T-helper 1 cell treated with Interleukin-12 subunit alpha and Interleukin-12 subunit beta and Interleukin-4 antibody, amounts not matched to agents 30 μg/mL and 1 μg/mL, for 36 hours (primary cell): ENCODE measurements at regions not wholly inside any gene's neighbourhood (a gene's known extent, or its start where the extent isn't known, plus 50 kb on each side); places are given as distances from the start of the nearest gene placed in this dataset.

Experiments used
- H3K27ac Mint-ChIP-seq: one replicate; pipeline ENCODE4 v1.8.0; 2021; ENCODE audit warnings: mild to moderate bottlenecking, mixed read lengths
- H3K27me3 Mint-ChIP-seq: one replicate; pipeline ENCODE4 v1.8.0; 2021; ENCODE audit warnings: low read depth, mixed read lengths
- H3K36me3 Mint-ChIP-seq: one replicate; pipeline ENCODE4 v1.8.0; 2021; ENCODE audit warnings: low read depth, mixed read lengths
- H3K4me1 Mint-ChIP-seq: one replicate; pipeline ENCODE4 v1.8.0; 2021; ENCODE audit warnings: low read depth, mixed read lengths
- H3K4me3 Mint-ChIP-seq: one replicate; pipeline ENCODE4 v1.8.0; 2021; ENCODE audit warnings: mild to moderate bottlenecking, moderate library complexity, mixed read lengths
- H3K9me3 Mint-ChIP-seq: one replicate; pipeline ENCODE4 v1.8.0; 2021; ENCODE audit warnings: mixed read lengths

DNA sequence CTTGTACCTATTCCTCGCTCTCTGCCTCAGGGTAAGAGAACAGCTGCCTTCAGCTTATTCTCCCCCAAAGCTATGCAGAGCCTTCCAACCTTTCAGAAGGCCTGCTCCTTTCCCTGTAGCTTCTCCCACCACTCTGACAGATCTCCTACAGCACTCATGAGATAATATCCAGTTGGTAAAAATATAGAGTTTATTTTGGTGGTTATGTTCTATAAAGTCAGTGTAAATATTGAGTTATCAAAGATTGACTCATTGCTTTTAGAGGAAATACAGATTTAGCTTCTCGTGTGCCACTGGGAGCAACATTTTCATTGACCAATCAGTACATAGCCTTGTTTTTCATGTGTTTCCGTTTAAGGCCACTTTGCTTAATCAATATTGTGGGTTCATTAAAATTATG lies 216.2 kb upstream of the TECRL start:
- Mint-ChIP-seq H3K4me3 (no peak overlapping the region), H3K36me3 (no peaks in the 10 kb centered on the region), H3K9me3 (no peaks in the 10 kb centered on the region), H3K27ac (no peak overlapping the region), H3K4me1 (no peaks in the 10 kb centered on the region), H3K27me3 (no peaks in the 10 kb centered on the region)

DNA sequence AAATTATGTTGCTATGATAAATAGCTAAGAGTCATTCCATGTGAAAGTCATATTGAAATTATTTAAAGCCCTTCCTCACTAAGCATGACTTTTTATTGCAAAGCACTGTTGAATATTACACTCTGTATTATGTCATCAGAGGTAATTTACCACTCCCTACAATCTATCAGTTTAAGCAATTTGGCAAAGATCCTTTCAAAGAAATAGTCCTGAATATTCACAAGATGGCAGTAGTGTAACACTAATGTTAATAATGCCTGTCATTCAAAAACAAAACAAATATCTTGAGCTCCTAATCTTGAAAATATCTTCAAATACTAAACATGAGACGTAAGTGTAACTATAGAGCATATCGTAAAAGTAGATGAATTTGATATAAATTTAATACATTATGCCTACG lies 208.6 kb upstream of the TECRL start:
- Mint-ChIP-seq H3K27me3 (no peaks in the 10 kb centered on the region), H3K9me3 (no peaks in the 10 kb centered on the region), H3K4me3 (no peak overlapping the region), H3K27ac (no peak overlapping the region), H3K4me1 (no peaks in the 10 kb centered on the region), H3K36me3 (no peaks in the 10 kb centered on the region)

- Mint-ChIP-seq H3K9me3 (no peaks in the 10 kb centered on the region), H3K36me3 (no peaks in the 10 kb centered on the region), H3K27ac (no peak overlapping the region), H3K27me3 (no peaks in the 10 kb centered on the region), H3K4me1 (no peaks in the 10 kb centered on the region), H3K4me3 (no peak overlapping the region)
Measured at GRCh38 chr4:64614276-64614675, 205.0 kb upstream of the TECRL start.

DNA sequence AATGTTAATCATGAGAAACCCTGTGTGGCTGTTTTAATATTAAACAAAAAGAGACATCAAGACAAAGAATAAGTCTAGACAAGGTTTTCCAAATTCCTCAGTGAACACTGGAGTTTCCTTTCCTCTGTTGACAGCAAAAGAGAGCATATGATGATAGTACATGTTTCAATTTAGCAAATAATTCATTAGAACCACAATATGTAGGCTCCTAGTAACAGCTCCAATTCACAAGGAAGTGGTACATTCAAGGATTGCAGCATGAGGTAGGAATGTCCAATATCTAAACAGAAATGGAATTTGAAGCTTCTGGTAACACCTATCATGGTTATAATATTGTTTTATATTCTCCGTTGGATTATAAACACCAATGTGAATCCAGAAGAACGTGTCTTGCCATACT lies 203.8 kb upstream of the TECRL start:
- no peaks in the 10 kb centered on the region for H3K4me1 Mint-ChIP-seq
- no peaks in the 10 kb centered on the region for H3K9me3 Mint-ChIP-seq
- H3K4me3 Mint-ChIP-seq, result no peak overlapping the region
- no peaks in the 10 kb centered on the region for H3K36me3 Mint-ChIP-seq
- H3K27ac Mint-ChIP-seq, result no peak overlapping the region
- H3K27me3 Mint-ChIP-seq, result no peaks in the 10 kb centered on the region

GRCh38 chr4:64598066-64598465 lies 188.8 kb upstream of the TECRL start:
- no peak overlapping the region for H3K27ac Mint-ChIP-seq
- no peaks in the 10 kb centered on the region for H3K4me1 Mint-ChIP-seq
- no peak overlapping the region for H3K4me3 Mint-ChIP-seq
- no peaks in the 10 kb centered on the region for H3K27me3 Mint-ChIP-seq
- H3K9me3 Mint-ChIP-seq, result no peaks in the 10 kb centered on the region
- H3K36me3 Mint-ChIP-seq, result no peaks in the 10 kb centered on the region

DNA sequence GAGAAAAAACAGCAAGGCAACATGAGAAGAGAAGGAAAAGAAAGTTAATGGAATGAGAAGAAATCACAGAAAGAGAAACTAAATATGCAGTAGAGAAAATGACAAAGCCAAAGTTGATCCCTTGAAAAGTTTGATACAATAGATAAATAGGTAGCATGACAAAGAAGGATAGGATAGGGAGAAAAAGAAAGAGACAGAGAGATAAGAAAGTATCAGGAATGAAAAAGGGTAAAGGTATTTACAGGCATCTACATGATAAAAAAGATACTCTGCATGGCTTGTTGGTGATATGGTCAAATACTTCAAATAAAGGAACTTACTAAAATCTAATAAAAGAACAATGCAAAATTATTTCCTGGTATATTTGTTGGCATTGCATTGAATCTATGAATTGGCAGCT lies 185.5 kb upstream of the TECRL start:
- H3K36me3 Mint-ChIP-seq, result no peaks in the 10 kb centered on the region
- H3K9me3 Mint-ChIP-seq, result no peaks in the 10 kb centered on the region
- H3K4me3 Mint-ChIP-seq, result no peak overlapping the region
- no peaks in the 10 kb centered on the region for H3K27me3 Mint-ChIP-seq
- H3K4me1 Mint-ChIP-seq, result no peaks in the 10 kb centered on the region
- no peak overlapping the region for H3K27ac Mint-ChIP-seq

- Mint-ChIP-seq H3K27ac (no peak overlapping the region), H3K4me1 (no peaks in the 10 kb centered on the region), H3K9me3 (no peaks in the 10 kb centered on the region), H3K27me3 (no peaks in the 10 kb centered on the region), H3K36me3 (no peaks in the 10 kb centered on the region), H3K4me3 (no peak overlapping the region)
Measured at GRCh38 chr4:64588507-64588906, 179.3 kb upstream of the TECRL start.

- H3K9me3 Mint-ChIP-seq, result no peaks in the 10 kb centered on the region
- H3K27me3 Mint-ChIP-seq, result no peaks in the 10 kb centered on the region
- no peaks in the 10 kb centered on the region for H3K36me3 Mint-ChIP-seq
- no peak overlapping the region for H3K4me3 Mint-ChIP-seq
- no peaks in the 10 kb centered on the region for H3K4me1 Mint-ChIP-seq
- H3K27ac Mint-ChIP-seq, result no peak overlapping the region
Measured at GRCh38 chr4:64584981-64585557, 175.8 kb upstream of the TECRL start.

- H3K27me3 Mint-ChIP-seq, result no peaks in the 10 kb centered on the region
- H3K4me3 Mint-ChIP-seq, result no peak overlapping the region
- no peaks in the 10 kb centered on the region for H3K4me1 Mint-ChIP-seq
- H3K36me3 Mint-ChIP-seq, result no peaks in the 10 kb centered on the region
- no peaks in the 10 kb centered on the region for H3K9me3 Mint-ChIP-seq
- H3K27ac Mint-ChIP-seq, result no peak overlapping the region
Measured at GRCh38 chr4:64584125-64584524, 174.9 kb upstream of the TECRL start.

DNA sequence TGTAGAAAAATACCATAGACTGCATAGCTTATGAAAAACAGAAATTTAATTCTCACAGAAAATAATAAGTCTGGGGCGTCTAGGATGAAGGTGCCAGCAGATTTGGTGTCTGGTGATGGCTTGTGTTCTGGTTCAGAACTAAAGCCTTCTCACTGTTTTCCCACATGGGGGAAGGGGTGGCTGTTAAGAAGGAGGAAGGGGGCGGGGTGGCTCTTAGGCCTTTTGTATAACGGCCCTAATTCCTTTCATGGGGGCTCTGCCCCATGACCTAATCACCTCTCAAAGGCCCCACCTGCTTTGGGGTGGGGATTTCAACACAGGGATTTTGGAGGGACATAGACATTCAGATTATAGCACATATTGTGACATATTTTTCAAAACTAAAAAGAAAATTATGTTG lies 173.2 kb upstream of the TECRL start:
- Mint-ChIP-seq H3K27ac (no peak overlapping the region), H3K4me1 (no peaks in the 10 kb centered on the region), H3K4me3 (no peak overlapping the region)

DNA sequence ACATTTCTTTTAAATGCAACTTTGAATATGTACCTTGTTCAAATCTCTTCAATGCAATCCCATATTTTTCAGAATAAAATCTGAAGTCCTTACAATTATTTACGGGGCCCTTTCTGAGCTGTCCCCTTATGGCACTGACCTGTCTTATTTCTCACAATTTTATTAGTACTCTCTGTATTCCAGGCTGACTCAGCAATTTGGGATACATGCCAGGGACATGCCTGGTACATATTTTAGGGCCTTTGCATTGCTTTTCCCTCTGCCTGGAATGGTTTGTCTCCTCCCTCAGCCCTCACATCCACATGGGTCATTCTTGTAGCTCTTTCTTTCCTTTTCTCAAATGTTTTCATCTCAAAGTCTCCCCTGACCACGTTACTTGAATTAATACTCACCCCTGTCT lies 172.2 kb upstream of the TECRL start:
- H3K4me1 Mint-ChIP-seq, result no peaks in the 10 kb centered on the region
- H3K9me3 Mint-ChIP-seq, result no peaks in the 10 kb centered on the region
- H3K27me3 Mint-ChIP-seq, result no peaks in the 10 kb centered on the region
- H3K36me3 Mint-ChIP-seq, result no peaks in the 10 kb centered on the region
- no peak overlapping the region for H3K27ac Mint-ChIP-seq
- no peak overlapping the region for H3K4me3 Mint-ChIP-seq

More for the DNA sequence above, 173.2 kb upstream of the TECRL start:
- Mint-ChIP-seq H3K27me3 (no peaks in the 10 kb centered on the region), H3K9me3 (no peaks in the 10 kb centered on the region), H3K36me3 (no peaks in the 10 kb centered on the region)

- Mint-ChIP-seq H3K27me3 (no peaks in the 10 kb centered on the region), H3K36me3 (no peaks in the 10 kb centered on the region), H3K9me3 (no peaks in the 10 kb centered on the region), H3K4me1 (no peaks in the 10 kb centered on the region), H3K4me3 (no peak overlapping the region), H3K27ac (no peak overlapping the region)
Measured at GRCh38 chr4:64564126-64564525, 154.9 kb upstream of the TECRL start.

DNA sequence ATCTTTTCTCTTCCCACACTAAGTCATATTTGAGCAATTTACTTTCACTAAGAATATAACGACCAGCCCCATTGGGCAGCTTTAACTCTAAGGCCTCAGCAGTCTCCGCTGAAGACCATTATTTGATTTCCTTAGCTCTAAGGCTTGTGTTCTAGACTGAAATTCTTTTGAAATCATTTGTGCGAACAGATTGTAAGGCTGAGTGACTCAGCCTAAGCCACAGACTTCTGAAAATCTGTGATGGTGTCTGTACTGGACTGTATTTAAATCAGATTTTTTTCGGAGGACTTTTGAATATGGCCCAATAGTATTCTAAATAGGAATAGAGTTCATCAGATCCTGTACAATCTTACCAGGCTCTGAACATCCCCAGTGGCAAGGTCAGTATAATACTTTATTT lies 150.3 kb upstream of the TECRL start:
- H3K27me3 Mint-ChIP-seq, result no peaks in the 10 kb centered on the region
- H3K27ac Mint-ChIP-seq, result no peak overlapping the region
- no peak overlapping the region for H3K4me3 Mint-ChIP-seq
- H3K4me1 Mint-ChIP-seq, result no peaks in the 10 kb centered on the region
- H3K9me3 Mint-ChIP-seq, result no peaks in the 10 kb centered on the region
- no peaks in the 10 kb centered on the region for H3K36me3 Mint-ChIP-seq

GRCh38 chr4:64551125-64551524 lies 141.9 kb upstream of the TECRL start:
- no peaks in the 10 kb centered on the region for H3K36me3 Mint-ChIP-seq

DNA sequence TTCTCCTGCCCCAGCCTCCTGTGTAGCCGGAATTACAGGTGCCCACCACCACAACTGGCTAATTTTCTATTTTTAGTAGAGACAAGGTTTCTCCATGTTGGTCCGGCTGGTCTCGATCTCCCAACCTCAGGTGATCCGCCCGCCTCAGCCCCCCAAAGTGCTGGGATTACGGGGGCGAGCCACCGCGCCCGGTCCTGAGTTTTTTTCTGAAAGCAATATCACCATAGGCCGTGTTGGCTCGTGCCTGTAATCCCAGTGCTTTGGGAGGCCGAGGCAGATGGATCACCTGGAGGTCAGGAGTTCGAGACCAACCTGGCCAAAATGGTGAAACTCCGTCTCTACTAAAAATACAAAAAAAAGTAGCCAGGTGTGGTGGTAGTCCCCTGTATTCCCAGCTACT lies 136.3 kb upstream of the TECRL start:
- Mint-ChIP-seq H3K36me3 (no peaks in the 10 kb centered on the region), H3K9me3 (no peaks in the 10 kb centered on the region), H3K27ac (no peak overlapping the region), H3K27me3 (no peaks in the 10 kb centered on the region), H3K4me1 (no peaks in the 10 kb centered on the region), H3K4me3 (no peak overlapping the region)

More at GRCh38 chr4:64551125-64551524, 141.9 kb upstream of the TECRL start:
- no peaks in the 10 kb centered on the region for H3K9me3 Mint-ChIP-seq
- no peaks in the 10 kb centered on the region for H3K4me1 Mint-ChIP-seq
- H3K27ac Mint-ChIP-seq, result no peak overlapping the region
- H3K27me3 Mint-ChIP-seq, result no peaks in the 10 kb centered on the region
- H3K4me3 Mint-ChIP-seq, result no peak overlapping the region

GRCh38 chr4:64539234-64539849 lies 130.1 kb upstream of the TECRL start:
- Mint-ChIP-seq H3K4me1 (no peaks in the 10 kb centered on the region), H3K36me3 (no peaks in the 10 kb centered on the region), H3K4me3 (no peak overlapping the region), H3K27me3 (no peaks in the 10 kb centered on the region), H3K27ac (no peak overlapping the region), H3K9me3 (no peaks in the 10 kb centered on the region)
